H1 (cell line): ENCODE measurements at regions not wholly inside any gene's neighbourhood (a gene's known extent, or its start where the extent isn't known, plus 50 kb on each side); places are given as distances from the start of the nearest gene placed in this dataset.

Experiments used
- CTCF ChIA-PET: fragments of 300-600 bp; sonication (Branson Sonifier 250); formaldehyde crosslinking; loops from one replicate; lab custom pipeline; 2021; ENCODE audit not compliant: partially characterized antibody; lab: Charles Lee
- POLR2A ChIA-PET: fragments of 300-600 bp; sonication (Branson Sonifier 250); formaldehyde crosslinking; loops from one replicate; lab custom pipeline; 2021; ENCODE audit warnings: inconsistent platforms; ENCODE audit not compliant: partially characterized antibody; lab: Charles Lee
- DNase-seq, 2 experiments: peaks; one replicate each; pipeline versions ENCODE4 v3.0.0 to v3.0.0-alpha.2; 2010 to 2022; ENCODE audit warnings: low spot score in 2 of 2, low read depth in 1 of 2, mixed read lengths in 1 of 2
- FAIRE-seq: peaks from 2 replicates; lab custom pipeline; 2011; peaks lifted over from hg19 to GRCh38; lab: Jason Lieb, UNC
- H2AFZ ChIP-seq: 2 replicates; pipeline ENCODE4 v1.8.1; 2012; ENCODE audit warnings: low read length, inconsistent platforms
- H2AK5ac ChIP-seq: 2 replicates; pipeline ENCODE4 v1.6.1; 2013; ENCODE audit warnings: low read depth, low read length
- H2BK120ac ChIP-seq: replicated peaks from 2 replicates; pipeline ENCODE3; 2013; ENCODE audit warnings: low read depth, low read length, inconsistent platforms
- H2BK12ac ChIP-seq: 2 replicates; pipeline ENCODE4 v1.6.1; 2013; ENCODE audit warnings: low read depth, low read length
- H2BK15ac ChIP-seq: 2 replicates; pipeline ENCODE4 v1.6.1; 2013; ENCODE audit warnings: low read length
- H2BK20ac ChIP-seq: 2 replicates; pipeline ENCODE4 v1.6.1; 2013; ENCODE audit warnings: low read length
- H2BK5ac ChIP-seq: 2 replicates; pipeline ENCODE4 v1.6.1; 2013; ENCODE audit warnings: low read depth, low read length
- H3K14ac ChIP-seq: 2 replicates; pipeline ENCODE4 v1.6.1; 2013; ENCODE audit warnings: inconsistent platforms; ENCODE audit not compliant: insufficient read length
- H3K18ac ChIP-seq: 2 replicates; pipeline ENCODE4 v1.6.1; 2013; ENCODE audit warnings: low read length; ENCODE audit errors: extremely low read depth
- H3K23ac ChIP-seq: 2 replicates; pipeline ENCODE4 v1.6.1; 2013; ENCODE audit warnings: inconsistent platforms; ENCODE audit not compliant: insufficient read length
- H3K23me2 ChIP-seq: 2 replicates; pipeline ENCODE4 v1.6.1; 2013; ENCODE audit warnings: low read depth, low read length
- H3K27ac ChIP-seq: 2 replicates; pipeline ENCODE4 v1.6.1; 2011; ENCODE audit warnings: low read depth, low read length, inconsistent platforms
- H3K27me3 ChIP-seq, 4 experiments: replicated peaks in 1 of 4; 1 replicate in 1 of 4; 2 replicates in 3 of 4; pipeline versions ENCODE4 v1.6.1 to v1.8.1; 2011 to 2013; ENCODE audit warnings: low read length in 3 of 4, mild to moderate bottlenecking in 3 of 4, inconsistent platforms in 2 of 4, mixed read lengths in 2 of 4, moderate library complexity in 1 of 4; ENCODE audit not compliant: control insufficient read depth in 3 of 4, insufficient read depth in 3 of 4; ENCODE audit errors: extremely low read depth in 1 of 4
- H3K36me3 ChIP-seq, 4 experiments: 2 replicates each; pipeline versions ENCODE4 v1.6.1 to v1.8.1; 2011 to 2013; ENCODE audit warnings: mild to moderate bottlenecking in 4 of 4, low read length in 3 of 4, moderate library complexity in 2 of 4, control low read depth in 1 of 4, inconsistent platforms in 1 of 4; ENCODE audit not compliant: insufficient read depth in 4 of 4, control insufficient read depth in 2 of 4
- H3K4ac ChIP-seq: replicated peaks from 2 replicates; pipeline ENCODE3; 2013; ENCODE audit warnings: low read length, low read depth, mixed read lengths, inconsistent platforms; ENCODE audit not compliant: insufficient read length
- H3K4me1 ChIP-seq, 4 experiments: replicated peaks in 1 of 4; 1 replicate in 1 of 4; 2 replicates in 3 of 4; pipeline versions ENCODE4 v1.6.1 to v1.8.1; 2011 to 2013; ENCODE audit warnings: low read length in 3 of 4, inconsistent platforms in 2 of 4, mixed read lengths in 1 of 4; ENCODE audit not compliant: insufficient read depth in 4 of 4, control insufficient read depth in 3 of 4
- H3K4me2 ChIP-seq, 2 experiments: 2 replicates each; pipeline versions ENCODE4 v1.6.1 to v1.8.1; 2011 to 2013; ENCODE audit warnings: low read depth in 2 of 2, low read length in 2 of 2, control low read depth in 1 of 2, inconsistent platforms in 1 of 2, mild to moderate bottlenecking in 1 of 2; ENCODE audit not compliant: insufficient read depth in 1 of 2
- H3K4me3 ChIP-seq, 4 experiments: fragments of 200-600, 300-600 bp in 1 of 4; sonication (generic), shearing (Covaris generic), sonication (Bioruptor Twin) in 1 of 4; 2 replicates each; pipeline versions ENCODE4 v1.5.1 to v1.8.1; 2011 to 2016; ENCODE audit warnings: low read length in 4 of 4, low read depth in 3 of 4, control low read depth in 2 of 4, inconsistent platforms in 2 of 4, mild to moderate bottlenecking in 2 of 4, mixed read lengths in 1 of 4, moderate library complexity in 1 of 4; ENCODE audit not compliant: insufficient read depth in 2 of 4; ENCODE audit errors: extremely low read depth in 1 of 4
- H3K56ac ChIP-seq: replicated peaks from 2 replicates; pipeline ENCODE3; 2013; ENCODE audit warnings: low read depth, mild to moderate bottlenecking, mixed read lengths, low read length, inconsistent platforms; ENCODE audit not compliant: insufficient read length
- H3K79me1 ChIP-seq: 2 replicates; pipeline ENCODE4 v1.6.1; 2013; ENCODE audit warnings: low read depth, low read length, control low read depth
- H3K79me2 ChIP-seq, 2 experiments: 2 replicates each; pipeline versions ENCODE4 v1.6.1 to v1.8.1; 2012 to 2013; ENCODE audit warnings: low read length in 2 of 2, mild to moderate bottlenecking in 2 of 2, inconsistent platforms in 1 of 2; ENCODE audit not compliant: insufficient read depth in 2 of 2, control insufficient read depth in 1 of 2
- H3K9ac ChIP-seq, 4 experiments: replicated peaks in 1 of 4; 1 replicate in 1 of 4; 2 replicates in 3 of 4; pipeline versions ENCODE4 v1.6.1 to v1.8.1; 2011 to 2013; ENCODE audit warnings: low read depth in 3 of 4, low read length in 3 of 4, control low read depth in 2 of 4, mild to moderate bottlenecking in 2 of 4, moderate library complexity in 2 of 4, inconsistent platforms in 1 of 4; ENCODE audit errors: extremely low read depth in 1 of 4
- H3K9me3 ChIP-seq, 2 experiments: 2 replicates each; pipeline versions ENCODE4 v1.6.1 to v1.8.1; 2012 to 2013; ENCODE audit warnings: mild to moderate bottlenecking in 2 of 2, moderate library complexity in 2 of 2, control low read depth in 1 of 2, inconsistent platforms in 1 of 2, low read depth in 1 of 2, low read length in 1 of 2, mixed read lengths in 1 of 2; ENCODE audit not compliant: insufficient read depth in 2 of 2
- H4K20me1 ChIP-seq, 2 experiments: replicated peaks in 1 of 2; 2 replicates each; pipeline versions ENCODE3 to v1.8.1; 2011 to 2013; ENCODE audit warnings: inconsistent platforms in 2 of 2, low read length in 2 of 2, mild to moderate bottlenecking in 1 of 2; ENCODE audit not compliant: insufficient read depth in 2 of 2, control insufficient read depth in 1 of 2
- H4K5ac ChIP-seq: 2 replicates; pipeline ENCODE4 v1.6.1; 2013; ENCODE audit warnings: low read length, low read depth, mixed read lengths, inconsistent platforms; ENCODE audit not compliant: insufficient read length
- H4K8ac ChIP-seq: 2 replicates; pipeline ENCODE4 v1.8.0; 2013; ENCODE audit warnings: mild to moderate bottlenecking, moderate library complexity, low read length, inconsistent platforms; ENCODE audit not compliant: insufficient read depth; ENCODE audit errors: extremely low read depth
- H4K91ac ChIP-seq: replicated peaks from 2 replicates; pipeline ENCODE3; 2013; ENCODE audit warnings: low read length, mixed read lengths, inconsistent platforms; ENCODE audit not compliant: insufficient read length
- CHD2 ChIP-seq: IDR thresholded peaks from 2 replicates; pipeline ENCODE4 v1.6.1; 2012; ENCODE audit warnings: low read length, improper control_type of control experiment
- JUND ChIP-seq: IDR thresholded peaks from 2 replicates; pipeline ENCODE4 v1.6.1; 2011; ENCODE audit warnings: mild to moderate bottlenecking, improper control_type of control experiment, low read length
- KDM5A ChIP-seq: fragments of 200-600 bp; IDR thresholded peaks from 2 replicates; pipeline ENCODE4 v1.7.1; 2012; ENCODE audit warnings: mild to moderate bottlenecking, low read length, inconsistent platforms, mixed read lengths
- POLR2AphosphoS5 ChIP-seq: IDR thresholded peaks from 2 replicates; pipeline ENCODE4 v1.6.1; 2011; ENCODE audit warnings: low read depth, low read length
- RNF2 ChIP-seq: fragments of 200-900, 300-1000 bp; sonication (generic); IDR thresholded peaks from 2 replicates; pipeline ENCODE4 v1.7.1; 2016; ENCODE audit warnings: borderline replicate concordance, low read depth, mild to moderate bottlenecking, antibody characterized with exemption, low read length; ENCODE audit not compliant: poor library complexity, severe bottlenecking; ENCODE audit errors: missing control alignments
- TCF12 ChIP-seq: IDR thresholded peaks from 2 replicates; pipeline ENCODE4 v1.6.1; 2011; ENCODE audit warnings: low read depth, mild to moderate bottlenecking, low read length
- USF2 ChIP-seq: IDR thresholded peaks from 2 replicates; pipeline ENCODE4 v1.6.1; 2011; ENCODE audit warnings: low read length, improper control_type of control experiment
- YY1 ChIP-seq: IDR thresholded peaks from 2 replicates; pipeline ENCODE4 v1.6.1; 2011; ENCODE audit warnings: low read depth, mild to moderate bottlenecking, low read length
- WGBS, 2 experiments: shearing (Covaris generic) in 1 of 2; methylation state at CpG; one replicate each; pipeline versions ENCODE4 v1.1.6 to v1.1.7; 2013 to 2015; ENCODE audit warnings: low lambda C conversion rate in 2 of 2, mixed read lengths in 2 of 2, inconsistent platforms in 1 of 2, low coverage in 1 of 2, missing lambda C conversion rate in 1 of 2; ENCODE audit not compliant: insufficient replicate concordance in 2 of 2, insufficient coverage in 1 of 2, insufficient read length in 1 of 2; ENCODE audit errors: extremely low coverage in 1 of 2, missing lambda C conversion rate in 1 of 2; 5-methylcytosine and 5-hydroxymethylcytosine counted together

- H2BK5ac ChIP-seq, result no peak overlapping the region
- no peak overlapping the region for H3K56ac ChIP-seq
- no peak overlapping the region for H3K18ac ChIP-seq
- no peak overlapping the region for H3K23ac ChIP-seq
- H4K8ac ChIP-seq, result no peak overlapping the region
- H3K9me3 ChIP-seq, result no peaks in the 10 kb centered on the region
- no peak overlapping the region for H2AFZ ChIP-seq
- no peak overlapping the region for H3K9ac ChIP-seq
- H3K4me1 ChIP-seq, result no peaks in the 10 kb centered on the region
- peaks cover 0 to 1% (median 0%) of the 10 kb centered on the region in 4 experiments; a peak in 1 of 7 replicates for H3K27me3 ChIP-seq
- no peaks in the 10 kb centered on the region for H3K79me1 ChIP-seq
- H3K23me2 ChIP-seq, result no peaks in the 10 kb centered on the region
- H3K14ac ChIP-seq, result no peak overlapping the region
- no peak overlapping the region for H2AK5ac ChIP-seq
- no peak overlapping the region for H4K5ac ChIP-seq
- no peak for FAIRE-seq
- H2BK120ac ChIP-seq, result no peak overlapping the region
- H3K4ac ChIP-seq, result no peak overlapping the region
- no peaks in the 10 kb centered on the region for H3K79me2 ChIP-seq
- no peak overlapping the region for H4K91ac ChIP-seq
- H3K36me3 ChIP-seq, result no peaks in the 10 kb centered on the region
- TF ChIP-seq USF2 (no peak), RNF2 (no peak), YY1 (no peak), JUND (no peak), TCF12 (no peak), KDM5A (no peak), POLR2AphosphoS5 (no peak), CHD2 (no peak)
- H3K4me2 ChIP-seq, result no peak overlapping the region
- no peak for DNase-seq
- H3K27ac ChIP-seq, result no peak overlapping the region
- H4K20me1 ChIP-seq, result no peaks in the 10 kb centered on the region
- ChIA-PET CTCF (interaction anchor here (0.9 kb wide), 1 partner anchor 37 kb away, joined by 4 read pairs; no protein-coding TSS in a partner anchor), POLR2A (no interaction called here)
- H2BK20ac ChIP-seq, result no peak overlapping the region
- 93% methylated on average over 1 of the region's 1 CpG; no CpG with 5 or more reads in 1 of the 2 experiments for WGBS, 2 experiments
- H2BK15ac ChIP-seq, result no peak overlapping the region
- no peak overlapping the region for H2BK12ac ChIP-seq
- H3K4me3 ChIP-seq, result no peak overlapping the region
Measured at GRCh38 chr6:112466373-112467151, 119.4 kb downstream of the RFPL4B start.
